ELR (cell line): ENCODE measurements at regions not wholly inside any gene's neighbourhood (a gene's known extent, or its start where the extent isn't known, plus 50 kb on each side); places are given as distances from the start of the nearest gene placed in this dataset.
"Not testable (repeated sequence)": the region's sequence is repeated elsewhere in the genome, so short reads cannot be mapped to it uniquely, and the experiment has no call there.

Experiments
- DNase-seq: peaks from one replicate; pipeline ENCODE4 v3.0.0-alpha.2; 2015; ENCODE audit warnings: low read depth

DNA sequence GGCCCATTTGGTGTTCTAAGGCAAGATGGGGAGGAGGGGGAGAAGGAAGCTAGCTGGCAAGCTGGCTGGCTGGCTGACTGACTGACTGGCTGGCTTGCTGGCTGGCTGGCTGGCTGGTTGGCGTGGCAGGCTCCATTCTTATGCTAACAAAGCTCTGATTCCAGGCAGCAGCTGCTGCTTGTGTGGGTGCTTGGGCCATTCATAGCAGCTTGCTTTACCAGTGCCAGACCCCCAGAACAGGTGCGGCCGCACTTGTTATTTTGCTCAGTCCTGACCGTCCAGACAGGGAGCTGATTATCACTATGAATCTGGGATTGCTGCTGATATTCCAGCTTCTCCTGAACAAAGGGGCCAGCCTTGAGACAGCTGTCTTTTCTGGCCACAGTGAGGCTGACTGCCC, 131.2 kb upstream of the PAK3 start:
- no peak for DNase-seq

DNA sequence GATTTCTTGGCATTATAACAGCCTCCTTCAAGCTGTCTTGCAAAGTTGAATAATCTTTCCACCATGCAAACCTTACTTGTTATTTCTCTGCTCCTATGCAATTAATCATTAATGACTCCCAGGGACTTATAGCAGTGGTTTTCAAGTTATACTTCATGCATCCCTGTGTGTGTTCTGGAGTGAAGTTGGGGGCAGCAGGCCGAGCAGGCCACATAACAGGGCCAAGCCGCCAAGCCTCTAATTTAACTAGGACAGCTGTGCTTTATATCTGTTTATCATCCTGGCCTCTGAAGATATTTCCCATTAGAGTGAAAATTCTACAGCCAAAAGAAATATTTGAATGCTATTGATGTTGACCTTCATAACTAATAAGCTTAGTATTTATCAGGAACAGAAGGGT, 133.5 kb upstream of the PAK3 start:
- no peak for DNase-seq

DNA sequence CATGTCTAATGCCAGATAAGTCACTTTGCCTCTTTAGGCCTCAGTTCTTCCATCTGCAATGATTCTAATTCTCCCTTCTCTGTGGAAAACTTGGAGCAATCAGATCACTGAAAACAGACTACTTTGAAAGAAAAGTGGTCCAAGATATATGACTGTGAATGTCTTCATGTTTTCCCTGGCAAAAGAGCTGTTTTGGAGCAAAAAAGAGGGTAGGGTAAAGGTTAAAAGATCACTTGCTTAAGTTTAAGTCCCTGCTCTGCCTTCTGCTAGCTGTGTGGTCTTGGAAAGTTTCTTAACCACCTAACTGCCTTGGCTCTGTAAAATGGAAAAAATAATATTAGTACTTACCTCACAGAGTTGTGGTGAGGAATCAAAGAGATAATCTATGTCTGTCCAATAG, 140.3 kb upstream of the PAK3 start:
- DNase-seq: no peak

DNA sequence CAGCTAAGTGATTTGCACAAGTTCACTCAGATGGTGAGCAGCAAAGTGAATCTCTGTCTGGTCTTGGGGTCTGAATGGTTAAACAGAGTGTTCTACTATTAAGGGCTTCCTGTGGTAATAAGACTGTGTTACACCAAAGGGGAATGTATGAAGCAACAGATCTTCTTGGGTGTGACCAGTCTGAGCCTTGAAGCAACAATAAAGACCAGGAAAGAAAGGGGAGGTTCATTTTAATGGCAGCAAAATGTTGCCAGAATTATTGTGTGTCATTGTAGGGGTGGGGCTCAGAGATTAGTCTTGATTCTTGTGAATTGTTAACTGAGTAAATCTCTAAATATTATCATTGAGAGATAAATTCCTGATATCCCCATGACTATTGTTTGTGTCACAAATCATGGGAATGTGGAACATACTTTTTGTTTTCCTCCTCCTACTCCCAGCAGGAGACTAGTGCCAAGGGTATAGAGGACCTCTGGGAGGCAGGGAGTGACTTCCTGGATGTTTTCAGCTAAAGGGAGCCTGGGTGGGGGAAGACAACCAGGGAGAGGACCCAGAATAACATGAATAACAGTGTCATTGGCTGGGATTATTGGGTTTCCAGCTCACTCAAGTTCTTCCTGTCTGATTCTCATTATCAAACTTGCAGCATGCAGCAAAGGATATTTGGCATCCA, 141.4 kb upstream of the PAK3 start:
- no peak for DNase-seq

DNA sequence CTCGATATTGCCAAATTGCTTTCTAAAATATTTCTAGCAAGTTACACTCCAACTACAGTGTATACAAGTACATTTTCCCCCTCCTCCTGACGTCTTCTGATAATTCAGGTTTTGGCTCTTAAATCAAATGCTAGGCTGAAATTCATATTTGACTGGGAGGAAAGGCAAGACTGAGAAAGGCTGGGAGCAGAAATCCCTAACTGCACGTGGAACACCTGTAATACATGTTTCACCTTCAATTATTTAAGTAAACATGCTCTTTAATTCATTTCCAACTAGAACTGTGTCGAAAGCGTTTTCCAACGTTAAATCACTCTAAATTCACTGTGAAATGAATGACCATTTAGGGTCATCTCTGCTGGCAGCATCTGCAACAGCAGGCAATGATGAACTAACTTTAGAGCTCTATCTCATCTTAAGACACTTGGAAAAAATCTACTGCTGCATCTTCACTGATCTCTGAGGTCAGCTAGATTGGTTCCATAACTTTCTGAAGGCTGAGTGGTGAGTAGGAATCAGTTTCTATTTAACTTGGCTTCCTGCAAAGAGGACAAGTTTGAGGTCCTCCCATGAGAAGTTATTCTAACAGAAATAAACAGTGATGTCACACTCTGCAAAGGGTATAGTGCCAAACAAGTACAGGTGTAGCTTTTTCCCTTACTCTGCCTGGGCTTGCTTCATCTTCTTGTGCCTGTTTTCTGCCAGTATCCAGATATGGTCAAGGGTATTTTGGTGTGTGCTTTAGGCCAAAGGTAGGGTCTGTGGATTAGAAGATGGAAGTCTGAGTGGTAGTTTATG, 144.3 kb upstream of the PAK3 start:
- no peak for DNase-seq

DNA sequence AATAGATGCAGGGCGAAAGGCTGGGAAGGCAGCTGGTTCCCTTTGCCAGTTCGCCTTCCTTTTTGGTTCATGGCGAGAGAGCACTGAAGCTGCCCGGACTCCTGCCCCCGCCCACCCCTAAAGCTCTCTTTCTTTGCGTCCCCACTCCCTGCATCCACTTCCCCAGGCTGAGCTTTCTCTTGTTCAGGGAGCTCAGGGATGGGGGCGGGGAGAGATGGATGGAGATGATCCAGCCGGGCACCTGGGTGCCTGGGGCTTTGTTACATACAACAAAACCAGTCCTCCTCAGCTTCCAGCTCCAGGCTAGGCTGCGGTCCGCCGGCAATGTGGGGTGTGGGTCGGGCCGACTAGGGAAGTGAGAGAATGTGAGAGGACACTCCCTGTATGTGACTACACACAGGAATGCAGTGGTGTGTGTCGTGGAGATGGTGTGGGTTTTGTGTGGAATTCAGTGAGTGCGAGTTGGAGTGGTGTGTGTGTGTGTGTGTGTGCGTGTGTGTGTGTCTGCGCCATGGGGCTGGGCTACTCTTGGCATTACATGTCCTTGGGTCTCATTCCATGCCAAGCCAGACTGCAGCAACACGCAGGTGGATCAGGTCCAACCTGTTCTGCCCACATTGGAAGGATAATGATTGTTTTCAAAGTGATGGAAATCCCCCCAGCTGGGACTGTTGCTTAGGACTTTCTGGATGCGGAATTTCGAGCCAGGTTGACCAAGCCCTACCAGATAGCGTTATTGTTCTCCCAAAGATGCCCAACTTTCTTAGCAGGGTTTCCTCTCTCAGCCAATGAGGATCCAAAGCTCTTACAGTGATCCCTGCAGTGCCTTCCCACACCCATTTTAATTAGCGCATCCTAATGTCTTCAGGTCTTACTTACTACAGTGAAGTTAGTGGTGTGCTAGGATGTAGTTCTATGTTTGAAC, 149.4 kb upstream of the CHRDL1 start:
- DNase-seq: no peak

DNA sequence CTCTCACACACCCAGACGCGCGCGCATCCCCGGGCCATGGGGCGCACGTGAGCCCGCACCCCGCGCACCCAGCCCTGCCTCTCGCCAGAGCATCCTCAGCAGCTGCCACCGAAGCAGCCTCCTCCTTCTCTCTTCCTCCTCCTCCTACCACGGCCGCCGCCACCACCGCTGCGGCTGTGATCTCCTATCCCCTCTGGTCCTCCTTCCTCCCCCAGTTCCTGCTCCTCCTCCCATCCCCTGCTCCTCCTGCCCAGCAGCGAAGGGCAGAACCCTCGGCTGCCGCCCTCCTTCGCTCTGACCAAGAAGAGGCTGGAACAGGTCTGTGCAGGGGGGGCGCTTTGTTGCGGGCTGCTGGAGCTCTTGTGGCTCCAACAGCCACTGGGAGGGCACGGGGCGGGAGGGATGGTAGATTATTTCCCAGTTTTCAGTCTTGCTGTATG, 148.7 kb upstream of the CHRDL1 start:
- no peak for DNase-seq

DNA sequence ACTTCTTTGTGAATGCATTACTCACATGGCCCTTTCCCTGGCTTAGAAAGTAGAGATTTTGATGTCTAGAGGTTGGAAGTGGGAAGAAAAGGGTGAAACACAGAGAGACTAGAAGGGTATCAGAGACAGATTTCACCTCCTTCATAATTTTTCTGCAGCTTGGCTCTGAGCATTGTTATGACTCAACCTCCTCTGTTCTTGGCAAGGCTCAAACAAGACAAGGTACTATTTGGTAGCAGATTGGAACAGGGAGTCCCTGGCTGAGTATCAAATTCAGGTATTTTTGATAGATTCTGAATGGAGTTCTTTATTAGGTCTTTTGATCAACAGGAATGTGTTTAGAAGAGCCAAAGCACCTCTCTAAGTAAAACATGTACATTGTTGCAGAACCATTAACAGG, 146.3 kb upstream of the CHRDL1 start:
- DNase-seq: no peak

DNA sequence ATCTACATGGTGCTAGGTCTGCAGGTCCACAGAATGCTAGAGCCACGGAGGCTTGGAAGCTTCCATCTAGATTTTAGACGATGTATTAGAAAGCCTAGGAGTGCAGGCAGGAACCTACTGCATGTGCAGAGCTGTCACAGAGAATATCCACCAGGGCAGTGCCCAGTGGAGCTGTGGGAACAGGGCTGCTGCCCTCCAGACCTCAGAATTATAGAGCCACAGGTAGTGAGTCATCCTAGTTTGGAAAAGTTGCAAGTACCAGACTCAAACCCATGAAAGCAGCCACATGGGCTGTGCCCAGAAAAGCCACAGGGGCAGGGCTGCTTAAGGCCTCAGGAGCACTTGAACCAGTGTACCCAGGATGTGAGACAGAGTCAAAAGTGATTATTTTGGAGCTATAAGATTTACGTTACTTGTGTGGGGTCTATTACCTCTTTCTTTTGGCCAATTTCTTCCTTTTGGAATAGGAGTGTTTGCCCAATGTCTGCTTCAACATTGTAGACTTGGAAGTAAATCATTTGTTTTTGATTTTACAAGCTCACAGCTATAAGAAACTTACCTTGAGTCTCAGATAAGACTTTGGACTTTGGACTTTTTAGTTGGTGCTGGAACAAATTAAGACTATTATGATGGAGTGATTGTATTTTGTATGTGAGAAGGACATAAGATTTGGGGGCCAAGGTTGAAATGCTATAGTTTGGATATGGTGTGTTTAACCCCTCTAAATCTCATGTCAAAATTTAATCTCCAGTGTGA, 143.5 kb upstream of the CHRDL1 start:
- DNase-seq: no peak

DNA sequence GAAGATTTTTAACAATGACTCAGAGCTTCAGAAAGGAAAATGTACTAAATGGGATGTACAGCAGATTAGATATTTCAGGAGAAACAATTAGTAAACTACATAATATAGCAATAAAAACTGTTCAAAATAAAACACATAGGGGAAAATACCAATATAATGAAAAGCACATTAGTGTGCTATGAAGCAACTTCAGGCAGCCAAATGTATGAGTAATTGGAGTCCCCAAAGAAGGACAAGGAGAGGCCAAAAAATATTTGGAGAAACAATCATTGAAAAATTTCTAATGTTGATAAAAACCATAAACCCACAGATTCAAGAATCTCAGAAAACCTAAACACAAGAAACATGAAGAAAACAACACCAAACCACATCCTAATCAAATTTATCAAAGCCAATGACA, 129.3 kb upstream of the CHRDL1 start:
- DNase-seq: no peak

DNA sequence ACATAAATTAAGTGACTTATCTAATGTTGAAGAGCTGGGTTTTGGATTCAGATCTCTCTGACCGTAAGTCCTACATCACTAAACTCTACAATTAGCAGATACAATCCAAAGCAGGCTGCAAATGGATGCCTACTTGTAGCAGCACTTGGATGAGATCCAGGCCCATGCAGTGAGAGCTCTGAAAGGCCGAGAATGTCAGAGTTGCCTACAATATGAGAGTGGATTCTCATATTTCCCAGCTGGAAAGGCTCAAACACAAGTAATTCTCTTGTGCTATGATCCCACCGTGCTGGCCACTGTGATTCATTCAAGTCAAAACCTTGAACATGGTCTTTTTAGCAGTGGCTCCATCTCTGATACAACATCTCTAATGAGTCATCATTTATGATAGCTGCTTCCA, 125.4 kb upstream of the CHRDL1 start:
- peak; percentile 21 for DNase-seq

DNA sequence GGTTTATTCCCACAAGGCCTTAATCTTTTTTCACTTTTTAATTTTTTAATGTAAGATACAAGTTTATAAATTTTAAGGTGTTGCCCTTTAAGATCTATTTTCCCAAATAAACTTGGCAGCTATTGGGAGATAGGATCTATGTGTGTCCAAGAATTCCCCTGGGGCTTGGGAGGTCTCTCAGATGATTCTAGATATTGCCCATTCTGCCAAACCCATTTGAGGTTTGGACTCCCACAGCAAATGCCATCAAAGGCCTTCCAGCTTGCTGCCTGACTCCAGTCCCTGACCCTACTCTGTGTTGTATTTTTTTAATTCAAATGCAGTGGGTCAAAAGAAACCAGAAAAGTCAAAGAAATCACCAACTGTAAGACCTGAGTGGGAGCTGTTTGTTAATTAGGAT, 120.0 kb upstream of the CHRDL1 start:
- DNase-seq: no peak

DNA sequence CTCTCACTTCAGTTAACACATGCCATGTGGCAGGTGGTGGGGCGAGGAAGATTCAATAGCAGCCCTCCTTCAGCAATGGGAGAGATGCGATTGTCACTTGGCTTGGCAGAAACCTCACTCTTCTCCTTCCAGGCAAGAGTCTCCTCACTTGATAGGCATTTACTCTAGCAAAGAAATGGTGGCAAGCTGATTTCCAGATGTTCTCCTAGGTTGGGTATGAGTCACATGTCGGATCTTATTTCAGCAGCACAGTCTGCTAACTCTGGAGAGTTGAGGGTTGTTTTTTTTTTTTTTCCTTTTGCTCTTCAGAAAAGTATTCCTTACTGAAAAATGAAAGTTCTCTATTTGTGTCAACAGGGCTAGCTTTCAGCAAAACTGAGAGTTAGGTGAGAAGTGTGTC, 119.5 kb upstream of the CHRDL1 start:
- peak; percentile 63 for DNase-seq

DNA sequence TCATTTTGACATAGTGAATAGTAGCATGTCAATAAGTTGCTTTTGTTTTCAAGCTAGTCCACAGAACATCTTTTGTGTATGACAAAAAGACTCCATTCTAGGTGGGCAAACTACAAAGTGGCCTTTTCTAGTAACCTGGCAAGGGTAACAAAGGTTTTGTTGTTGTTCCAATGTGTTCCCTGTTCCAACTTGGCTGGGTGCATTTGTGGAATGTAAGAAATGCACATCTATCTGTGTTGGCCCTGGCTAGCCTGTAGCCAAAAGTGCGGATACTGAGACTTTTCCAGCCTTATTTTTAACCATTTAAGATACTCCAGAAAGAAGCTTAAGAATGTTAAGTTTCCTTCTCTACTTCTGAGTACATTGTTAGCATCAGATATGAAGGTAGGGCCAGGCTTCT, 118.7 kb upstream of the CHRDL1 start:
- DNase-seq: no peak

DNA sequence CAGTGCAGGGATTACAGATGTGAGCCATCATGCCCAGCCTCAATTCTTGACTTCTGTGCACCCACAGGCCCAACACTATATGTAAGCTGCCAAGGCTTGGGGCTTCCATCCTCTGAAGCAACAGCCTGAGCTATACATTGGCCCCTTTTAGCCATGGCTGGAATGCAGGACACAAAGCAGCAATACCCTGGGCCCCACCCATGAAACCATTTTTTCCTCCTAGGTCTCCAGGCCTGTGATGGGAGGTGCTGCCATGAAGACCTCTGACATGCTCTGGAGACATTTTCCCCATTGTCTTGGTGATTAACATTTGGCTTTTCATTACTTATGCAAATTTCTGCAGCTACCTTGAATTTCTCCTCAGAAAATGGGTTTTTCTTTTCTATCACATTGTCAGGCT, 109.1 kb upstream of the CHRDL1 start:
- DNase-seq: not testable (repeated sequence)

DNA sequence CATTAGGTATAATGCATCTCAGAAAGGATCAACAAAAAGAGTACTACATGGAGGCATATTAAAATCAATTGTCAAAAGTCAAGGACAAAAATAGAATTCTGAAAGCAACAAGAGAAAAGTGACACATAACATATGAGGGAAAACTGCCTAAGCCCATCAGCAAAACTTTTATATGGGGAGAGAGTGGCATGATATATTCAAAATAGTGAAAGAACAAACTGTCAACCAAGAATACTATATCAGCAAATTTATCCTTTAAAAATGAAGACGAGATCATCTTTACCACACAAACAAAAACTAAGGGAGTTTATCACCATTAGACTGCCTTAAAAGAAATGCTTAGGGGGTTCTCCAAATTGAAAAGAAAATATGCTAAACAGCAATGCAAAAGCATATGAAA, 86.4 kb upstream of the CHRDL1 start:
- no peak for DNase-seq

DNA sequence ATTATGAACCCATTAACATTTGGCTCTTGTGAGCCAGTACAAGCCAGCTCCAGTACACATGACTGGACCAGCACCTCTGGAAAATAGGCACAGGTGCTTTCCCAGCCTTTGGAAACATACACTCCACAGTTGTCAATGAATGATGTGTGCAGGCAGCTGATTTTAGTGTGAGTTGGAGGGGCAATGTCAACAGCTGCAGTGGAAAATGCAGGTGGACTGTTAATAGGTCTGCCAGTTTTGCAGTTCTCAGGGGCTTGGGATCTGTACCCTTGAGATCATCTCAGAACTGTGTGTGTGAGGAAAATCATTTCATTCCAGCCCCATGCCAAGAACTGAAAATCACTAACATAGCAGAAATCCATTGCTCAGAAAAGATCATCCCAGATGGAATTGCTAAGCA, 81.7 kb upstream of the CHRDL1 start:
- DNase-seq: no peak

DNA sequence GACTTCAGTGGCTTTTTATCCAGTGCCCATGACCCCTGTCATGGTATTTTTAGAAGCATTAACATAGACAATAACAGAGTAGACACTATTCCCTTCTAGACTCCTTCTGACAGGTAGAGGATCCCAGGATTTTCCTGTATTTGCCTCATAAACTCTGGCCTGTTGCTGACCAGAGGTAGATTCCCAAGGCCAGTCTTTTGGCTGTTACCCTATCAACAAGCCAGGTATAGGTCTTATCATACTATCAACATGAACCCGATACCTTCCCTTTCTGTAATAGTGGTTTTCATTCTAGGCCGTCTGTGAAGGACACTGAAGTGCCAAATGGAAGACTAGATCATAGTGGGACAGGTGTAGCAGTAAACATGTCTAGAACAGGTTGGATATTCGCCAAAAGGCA, 76.2 kb upstream of the CHRDL1 start:
- no peak for DNase-seq

DNA sequence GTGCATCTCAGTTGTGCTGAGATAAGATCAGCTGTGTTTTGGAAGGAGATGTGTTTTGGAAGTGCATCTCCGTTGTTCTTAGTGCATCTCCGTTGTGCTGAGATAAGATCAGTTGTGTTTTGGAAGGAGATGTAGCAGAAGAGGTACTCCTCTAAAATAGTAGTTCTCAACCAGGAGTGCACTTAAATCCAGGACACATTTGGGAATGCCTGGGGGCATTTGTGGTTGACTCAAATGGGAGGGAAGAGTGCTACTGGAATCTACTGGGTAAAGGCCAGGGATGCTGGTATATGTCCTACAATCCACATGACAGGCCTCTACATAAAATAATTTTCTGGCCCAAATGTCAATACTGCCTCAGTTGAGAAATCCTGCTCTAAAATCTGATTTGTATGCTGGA, 70.8 kb upstream of the CHRDL1 start:
- no peak for DNase-seq

DNA sequence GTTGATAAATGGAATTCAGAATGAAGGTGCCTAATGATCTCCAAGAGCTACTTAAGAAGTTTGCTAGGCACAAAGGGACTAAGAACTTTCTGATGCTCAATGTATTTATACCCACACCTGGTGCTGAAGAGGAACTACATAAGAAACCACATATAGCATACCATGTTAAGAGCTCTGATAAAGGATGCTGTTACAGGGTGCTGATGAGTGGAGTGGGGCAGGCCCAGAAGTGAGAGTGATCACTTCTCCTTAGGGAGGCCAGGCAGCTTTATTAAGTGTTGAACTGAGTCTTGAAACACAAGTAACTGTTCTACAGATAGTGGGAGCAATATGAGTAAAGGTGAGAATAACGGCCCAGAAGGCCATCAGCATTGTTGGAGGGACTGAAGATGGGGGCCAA, 68.3 kb upstream of the CHRDL1 start:
- DNase-seq: no peak

DNA sequence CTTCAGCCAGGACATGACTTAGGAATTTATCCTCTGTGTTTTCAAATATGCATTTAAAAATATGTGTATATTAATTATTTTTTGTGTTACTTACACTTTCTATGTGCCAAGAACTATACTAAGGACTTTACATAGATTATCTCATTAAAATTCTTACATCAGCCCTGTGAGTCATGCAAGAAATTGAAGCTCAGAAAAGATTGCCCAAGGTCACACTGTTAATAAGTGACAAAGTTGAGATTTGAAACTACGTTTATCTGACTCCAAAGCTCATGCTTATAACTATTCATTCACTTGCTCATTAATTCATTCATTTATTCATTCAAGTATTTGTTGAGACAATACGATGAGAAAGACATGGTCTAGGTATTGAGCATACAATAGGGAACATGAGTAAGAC, 62.9 kb upstream of the CHRDL1 start:
- no peak for DNase-seq

DNA sequence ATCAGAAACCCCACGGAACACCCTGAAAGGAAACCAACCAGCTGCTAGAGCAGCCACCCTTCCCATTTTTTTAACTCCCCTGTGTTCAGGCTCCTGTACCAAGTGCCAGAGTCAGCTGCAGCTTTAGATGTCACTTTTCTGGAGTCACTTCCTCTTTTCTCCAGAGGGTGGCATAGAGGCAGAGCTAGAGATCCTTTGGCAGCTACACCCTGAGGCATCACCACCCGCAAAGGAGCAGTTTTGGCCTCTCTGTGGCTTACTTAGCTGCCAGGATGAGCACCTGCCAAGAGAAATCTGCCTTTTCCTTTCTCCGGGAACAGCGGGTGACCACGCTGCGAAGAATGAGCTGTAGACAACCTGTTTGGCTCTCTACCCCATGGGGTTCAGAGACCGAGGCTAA, 58.0 kb upstream of the CHRDL1 start:
- peak; percentile 53 for DNase-seq
